Naive B cell (primary cell): ENCODE measurements at regions not wholly inside any gene's neighbourhood (a gene's known extent, or its start where the extent isn't known, plus 50 kb on each side); places are given as distances from the start of the nearest gene placed in this dataset.
"Not testable (repeated sequence)": the region's sequence is repeated elsewhere in the genome, so short reads cannot be mapped to it uniquely, and the experiment has no call there.

Experiments
- ATAC-seq, 2 donors: fragments of 150-1000 bp; cut with Tn5 transposase; 2 replicates each; pipeline ENCODE4 v1.10.0; 2021; ENCODE audit warnings: low read depth in 2 of 2, mild to moderate bottlenecking in 2 of 2, moderate library complexity in 2 of 2
- DNase-seq: peaks from one replicate; pipeline ENCODE4 v3.0.0; 2022
- H3K27ac Mint-ChIP-seq, 6 donors: one replicate each; pipeline ENCODE4 v1.8.0; 2020 to 2022; ENCODE audit warnings: mild to moderate bottlenecking in 6 of 6, mixed read lengths in 6 of 6, moderate library complexity in 5 of 6, inconsistent platforms in 2 of 6
- H3K27me3 Mint-ChIP-seq, 3 donors: one replicate each; pipeline ENCODE4 v1.8.0; 2021 to 2022; ENCODE audit warnings: mixed read lengths in 3 of 3, mild to moderate bottlenecking in 1 of 3
- H3K36me3 Mint-ChIP-seq, 2 donors: one replicate each; pipeline ENCODE4 v1.8.0; 2020 to 2022; ENCODE audit warnings: mixed read lengths in 2 of 2, inconsistent platforms in 1 of 2, mild to moderate bottlenecking in 1 of 2
- H3K4me1 Mint-ChIP-seq, 3 donors: one replicate each; pipeline ENCODE4 v1.8.0; 2020 to 2022; ENCODE audit warnings: mixed read lengths in 3 of 3, inconsistent platforms in 1 of 3, mild to moderate bottlenecking in 1 of 3, moderate library complexity in 1 of 3
- H3K4me3 Mint-ChIP-seq, 8 donors: one replicate each; pipeline ENCODE4 v1.8.0; 2020 to 2022; ENCODE audit warnings: mild to moderate bottlenecking in 8 of 8, mixed read lengths in 8 of 8, moderate library complexity in 8 of 8, inconsistent platforms in 2 of 8
- H3K9me3 Mint-ChIP-seq, 7 donors: one replicate each; pipeline ENCODE4 v1.8.0; 2020 to 2022; ENCODE audit warnings: mixed read lengths in 7 of 7, mild to moderate bottlenecking in 5 of 7, inconsistent platforms in 2 of 7, moderate library complexity in 1 of 7

DNA sequence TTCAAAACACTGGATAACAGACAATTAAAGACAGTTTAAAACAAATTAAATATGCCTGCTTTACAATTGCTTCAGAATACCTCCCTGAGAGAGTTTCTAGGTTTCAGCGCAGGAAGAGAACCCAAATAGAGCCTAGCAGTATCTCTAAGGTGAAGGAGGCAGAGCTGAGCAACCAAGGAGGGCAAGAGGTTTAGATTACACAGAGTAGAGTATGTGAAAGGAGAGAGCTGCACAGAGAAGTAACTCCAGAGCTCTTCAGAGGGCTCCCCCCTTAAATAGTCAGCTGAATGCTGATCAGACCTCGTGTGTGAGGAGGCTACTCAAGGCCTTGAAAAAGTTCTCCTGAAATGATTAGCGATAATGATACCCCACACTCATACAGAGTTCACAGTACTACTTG lies 386.5 kb upstream of the TCF4 start:
- Mint-ChIP-seq H3K27ac (peak overlapping the region in 1 of 6 donors; percentile 58), H3K4me1 (no peaks in the 10 kb centered on the region), H3K36me3 (peaks cover 0 to 5% of the 10 kb centered on the region in 2 donors), H3K27me3 (no peaks in the 10 kb centered on the region), H3K4me3 (no peak overlapping the region), H3K9me3 (peaks cover 0 to 4% (median 0%) of the 10 kb centered on the region in 7 donors)
- DNase-seq (no peak), ATAC-seq (no peak)

DNA sequence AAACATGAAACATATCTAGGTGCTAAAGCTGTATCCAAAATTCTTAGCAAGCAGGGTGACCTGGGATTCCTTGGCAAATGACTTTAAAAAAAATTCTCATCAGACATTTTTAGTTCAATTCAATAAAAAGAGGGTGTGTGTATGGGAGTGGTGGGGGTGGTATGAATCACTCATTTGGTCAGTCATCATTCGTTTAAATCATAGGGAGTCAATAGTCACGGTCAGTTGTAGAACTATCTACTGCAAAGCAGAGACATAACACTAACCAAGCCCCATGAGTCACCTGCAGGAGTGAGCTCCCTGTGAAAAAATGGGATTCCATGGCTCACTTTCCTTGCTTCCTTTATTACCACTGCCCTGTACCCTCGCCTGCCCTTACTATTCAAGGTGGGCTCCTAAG lies 380.6 kb upstream of the TCF4 start:
- Mint-ChIP-seq H3K27me3 (no peaks in the 10 kb centered on the region), H3K9me3 (no peaks in the 10 kb centered on the region), H3K36me3 (no peaks in the 10 kb centered on the region), H3K4me1 (peaks cover 0 to 5% (median 0%) of the 10 kb centered on the region in 3 donors), H3K27ac (no peak overlapping the region), H3K4me3 (no peak overlapping the region)
- ATAC-seq (no peak), DNase-seq (no peak)

DNA sequence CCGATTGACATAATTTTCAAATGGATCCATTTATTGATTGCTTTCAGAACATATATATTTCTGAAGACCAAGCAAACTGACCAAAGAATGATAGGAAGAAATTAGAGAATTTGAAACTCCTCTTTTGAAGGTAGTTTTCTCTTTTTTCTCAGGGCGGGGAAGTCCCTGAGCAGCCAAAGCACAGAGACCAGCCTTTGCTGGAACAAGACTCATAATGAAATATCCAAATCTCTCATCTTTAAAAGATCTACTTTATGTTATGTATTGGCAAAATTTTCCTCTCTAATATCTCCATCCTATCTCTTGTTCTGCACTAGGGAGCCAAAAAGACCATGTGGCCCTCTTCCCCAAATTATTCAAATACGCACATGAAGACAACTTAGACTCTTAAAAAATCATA lies 379.0 kb upstream of the TCF4 start:
- no peak for DNase-seq
- Mint-ChIP-seq H3K27ac (no peak overlapping the region), H3K27me3 (no peaks in the 10 kb centered on the region), H3K36me3 (no peaks in the 10 kb centered on the region), H3K4me3 (no peak overlapping the region), H3K9me3 (no peaks in the 10 kb centered on the region), H3K4me1 (peaks cover 0 to 5% (median 0%) of the 10 kb centered on the region in 3 donors)
- no peak for ATAC-seq

DNA sequence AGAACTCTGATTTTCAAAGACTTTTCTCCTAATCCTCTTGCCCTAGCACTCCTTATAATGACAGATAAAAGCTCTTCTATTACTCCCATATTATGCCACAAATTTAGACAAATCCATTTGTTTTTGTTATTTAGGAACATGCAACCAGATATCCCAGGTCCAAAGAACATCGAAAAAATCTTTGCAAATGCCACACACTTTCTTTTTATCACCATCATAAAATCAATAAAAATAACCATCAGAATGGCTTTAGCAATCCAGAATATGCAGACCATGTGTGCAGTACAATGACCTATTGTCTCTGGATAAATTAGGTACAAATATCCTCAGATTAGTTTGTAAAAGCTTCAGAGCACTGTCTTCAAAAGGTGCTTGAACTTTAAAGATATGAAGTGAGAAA lies 376.2 kb upstream of the TCF4 start:
- H3K9me3 Mint-ChIP-seq, result no peaks in the 10 kb centered on the region
- no peaks in the 10 kb centered on the region for H3K27me3 Mint-ChIP-seq

DNA sequence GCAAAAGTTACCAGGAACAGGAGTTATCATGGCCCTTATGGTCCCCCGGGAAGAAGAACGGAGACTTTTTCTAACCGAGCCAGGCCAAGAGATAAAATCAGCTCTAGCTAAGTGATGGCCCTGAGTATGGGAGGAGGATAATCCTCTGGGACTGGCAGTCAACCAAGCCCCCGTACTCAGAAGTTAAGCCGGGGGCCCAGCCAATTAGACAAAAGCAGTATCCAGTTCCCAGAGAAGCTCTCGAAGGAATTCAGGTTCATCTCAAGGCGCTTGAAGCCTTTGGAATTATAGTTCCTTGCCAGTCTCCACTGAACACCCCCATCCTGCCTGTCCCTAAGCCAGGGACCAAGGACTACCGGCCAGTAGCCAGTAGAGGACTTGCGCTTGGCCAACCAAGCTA lies 365.3 kb upstream of the TCF4 start:
- Mint-ChIP-seq H3K9me3 (no peaks in the 10 kb centered on the region), H3K27me3 (no peaks in the 10 kb centered on the region), H3K27ac (no peak overlapping the region), H3K4me3 (no peak overlapping the region), H3K36me3 (no peaks in the 10 kb centered on the region), H3K4me1 (no peaks in the 10 kb centered on the region)
- ATAC-seq (no peak), DNase-seq (no peak)

More for the DNA sequence above, 376.2 kb upstream of the TCF4 start:
- Mint-ChIP-seq H3K36me3 (no peaks in the 10 kb centered on the region), H3K27ac (peak overlapping the region in 1 of 6 donors; percentile 28), H3K4me1 (peaks cover 0 to 5% (median 0%) of the 10 kb centered on the region in 3 donors), H3K4me3 (no peak overlapping the region)
- ATAC-seq, result no peak
- no peak for DNase-seq

DNA sequence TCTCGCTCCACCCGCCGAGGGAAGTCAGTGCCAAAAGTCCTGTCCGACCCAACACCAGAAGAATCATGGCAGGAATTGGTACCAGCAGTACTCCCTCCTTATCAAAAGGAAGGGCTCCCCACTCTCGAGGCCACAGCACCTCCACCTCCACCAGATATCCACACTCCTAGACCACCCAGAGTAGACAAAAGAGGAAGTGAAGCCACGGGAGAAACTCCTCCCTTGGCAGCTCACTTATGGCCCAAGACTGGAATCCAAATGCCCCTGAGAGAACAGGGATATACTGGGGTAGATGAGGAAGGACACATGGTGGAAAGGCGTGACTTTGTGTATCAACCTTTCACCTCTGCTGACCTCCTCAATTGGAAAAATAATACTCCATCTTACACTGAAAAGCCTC lies 363.7 kb upstream of the TCF4 start:
- not testable (repeated sequence) for H3K9me3 Mint-ChIP-seq, H3K36me3 Mint-ChIP-seq, DNase-seq, H3K27ac Mint-ChIP-seq, ATAC-seq, H3K4me1 Mint-ChIP-seq, H3K27me3 Mint-ChIP-seq, H3K4me3 Mint-ChIP-seq

DNA sequence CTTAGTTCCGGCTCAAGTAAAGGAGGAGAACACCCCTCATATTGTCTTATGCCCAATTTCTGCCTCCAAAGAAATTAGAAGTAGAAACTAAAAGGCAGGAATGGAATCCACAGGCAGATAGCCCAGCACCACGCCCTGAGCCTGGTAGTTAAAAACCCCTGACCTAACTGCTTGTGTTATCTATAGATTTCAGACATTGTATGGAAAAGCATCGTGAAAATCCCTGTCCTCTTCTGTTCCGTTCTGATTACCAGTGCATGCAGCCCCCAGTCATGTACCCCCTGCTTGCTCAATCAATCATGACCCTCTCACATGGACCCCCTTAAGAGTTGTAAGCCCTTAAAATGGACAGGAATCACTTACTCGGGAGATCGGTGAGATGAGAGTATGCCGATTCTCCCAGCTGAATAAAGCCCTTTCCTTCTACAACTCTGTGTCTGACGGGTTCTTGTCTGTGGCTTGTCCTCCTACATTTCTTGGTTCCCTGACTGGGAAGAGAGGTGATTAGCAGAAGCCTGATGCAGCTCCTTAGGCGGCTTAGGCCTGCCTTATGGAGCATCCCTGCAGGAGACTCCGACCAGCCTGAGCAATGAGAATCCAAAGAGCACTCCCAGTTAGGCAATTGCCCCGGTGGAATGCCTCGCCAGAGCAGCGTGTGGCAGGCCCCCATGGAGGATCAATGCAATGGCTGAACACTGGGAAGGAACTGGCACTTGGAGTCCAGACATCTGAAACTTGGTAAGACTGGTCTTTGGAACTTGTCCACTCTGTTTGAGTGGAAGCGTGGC lies 362.6 kb upstream of the TCF4 start:
- ATAC-seq, result no peak
- H3K27me3 Mint-ChIP-seq, result no peaks in the 10 kb centered on the region
- no peak overlapping the region for H3K4me3 Mint-ChIP-seq
- H3K27ac Mint-ChIP-seq, result no peak overlapping the region
- no peaks in the 10 kb centered on the region for H3K36me3 Mint-ChIP-seq
- H3K9me3 Mint-ChIP-seq, result no peaks in the 10 kb centered on the region
- no peak for DNase-seq
- H3K4me1 Mint-ChIP-seq, result no peaks in the 10 kb centered on the region

DNA sequence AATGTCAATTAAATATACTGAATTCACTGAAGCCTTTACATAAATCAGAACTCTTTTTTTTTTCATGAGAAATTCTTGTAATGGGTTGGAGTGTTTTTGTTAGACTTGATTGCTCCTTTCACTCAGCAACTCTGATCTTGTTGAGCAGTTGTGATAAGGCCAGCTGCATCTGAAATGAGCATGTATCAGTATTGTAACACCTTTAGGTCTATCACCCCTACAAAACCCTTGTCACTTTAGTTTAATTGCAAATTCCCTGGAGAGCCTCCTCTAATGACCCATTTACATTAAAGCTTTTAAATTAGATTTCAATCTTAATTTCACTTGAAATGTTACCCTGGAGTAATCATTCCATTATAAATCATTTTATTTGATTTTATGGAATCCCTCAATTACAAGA lies 346.8 kb upstream of the TCF4 start:
- ATAC-seq (no peak), DNase-seq (no peak)
- Mint-ChIP-seq H3K4me1 (no peaks in the 10 kb centered on the region), H3K4me3 (no peak overlapping the region), H3K27me3 (no peaks in the 10 kb centered on the region), H3K36me3 (peaks cover 10% of the 10 kb centered on the region in 2 donors), H3K9me3 (peaks cover 10 to 44% (median 32%) of the 10 kb centered on the region in 7 donors), H3K27ac (no peak overlapping the region)

DNA sequence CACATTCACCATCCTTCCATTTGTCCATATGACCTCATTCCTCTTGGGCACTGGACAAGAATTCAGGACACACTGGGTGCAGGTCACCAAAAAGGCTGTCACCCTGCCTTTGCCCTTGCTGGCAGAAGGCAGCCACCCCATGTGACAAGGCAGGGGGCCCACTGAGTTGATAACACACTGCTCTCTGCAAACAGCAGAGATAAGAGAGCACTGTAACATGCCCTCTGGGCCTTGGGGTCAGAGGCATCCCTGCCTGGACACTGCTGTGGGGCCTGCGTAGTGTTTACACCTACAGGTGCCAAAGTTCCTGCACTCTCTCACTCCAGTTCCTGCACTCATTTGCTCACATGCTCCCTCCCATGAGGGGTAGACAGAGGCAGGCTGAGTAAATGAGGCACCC lies 344.7 kb upstream of the TCF4 start:
- H3K27me3 Mint-ChIP-seq, result no peaks in the 10 kb centered on the region
- no peak overlapping the region for H3K27ac Mint-ChIP-seq
- H3K4me3 Mint-ChIP-seq, result no peak overlapping the region
- DNase-seq (no peak), ATAC-seq (no peak)
- H3K4me1 Mint-ChIP-seq, result no peaks in the 10 kb centered on the region
- peaks cover 10 to 31% (median 22%) of the 10 kb centered on the region in 7 donors for H3K9me3 Mint-ChIP-seq
- H3K36me3 Mint-ChIP-seq, result peaks cover 0 to 9% of the 10 kb centered on the region in 2 donors

DNA sequence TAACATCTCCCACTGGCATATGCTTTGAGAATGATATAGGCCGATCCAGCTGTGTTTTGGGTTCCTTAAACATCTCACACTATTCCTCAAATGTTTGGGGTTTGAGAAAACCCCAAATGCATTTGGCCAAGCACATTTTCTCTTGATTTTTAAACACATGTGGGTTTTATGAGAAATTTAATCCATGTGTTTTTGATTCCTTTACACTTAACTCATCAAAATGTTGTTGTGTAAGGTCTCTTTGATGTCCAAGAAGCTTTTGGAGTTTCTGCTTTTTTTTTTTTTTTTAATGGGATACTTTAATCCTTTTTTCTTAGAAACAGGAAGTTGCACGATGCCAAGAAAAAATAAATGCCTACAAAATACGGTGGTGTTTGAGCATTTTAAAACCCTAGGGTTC lies 339.8 kb upstream of the TCF4 start:
- no peaks in the 10 kb centered on the region for H3K4me1 Mint-ChIP-seq
- ATAC-seq (no peak), DNase-seq (no peak)
- no peaks in the 10 kb centered on the region for H3K27me3 Mint-ChIP-seq
- H3K36me3 Mint-ChIP-seq, result no peaks in the 10 kb centered on the region
- H3K4me3 Mint-ChIP-seq, result no peak overlapping the region
- no peak overlapping the region for H3K27ac Mint-ChIP-seq
- H3K9me3 Mint-ChIP-seq, result peaks cover 0 to 4% (median 0%) of the 10 kb centered on the region in 7 donors

DNA sequence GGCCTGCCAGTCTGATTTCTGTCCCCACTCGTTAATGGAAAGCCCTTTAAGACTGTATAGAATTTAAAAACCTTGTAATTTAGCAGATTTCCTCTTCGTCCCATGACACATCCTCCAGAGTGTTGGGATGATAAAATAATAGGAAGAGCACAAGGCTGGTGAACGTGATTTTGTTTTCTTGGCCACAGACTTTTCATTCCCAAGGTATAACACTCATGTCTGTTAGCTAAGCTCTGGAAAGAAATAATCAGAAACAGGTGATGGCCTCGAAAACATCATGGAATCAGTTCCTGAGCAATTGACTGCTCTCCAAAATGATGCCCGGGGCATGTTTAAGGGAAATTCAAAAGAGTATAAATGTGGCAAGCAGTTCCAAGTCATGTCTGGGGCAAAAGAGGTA lies 337.8 kb upstream of the TCF4 start:
- DNase-seq (no peak), ATAC-seq (no peak)
- Mint-ChIP-seq H3K27ac (no peak overlapping the region), H3K36me3 (no peaks in the 10 kb centered on the region), H3K9me3 (no peaks in the 10 kb centered on the region), H3K27me3 (no peaks in the 10 kb centered on the region), H3K4me3 (no peak overlapping the region), H3K4me1 (no peaks in the 10 kb centered on the region)

DNA sequence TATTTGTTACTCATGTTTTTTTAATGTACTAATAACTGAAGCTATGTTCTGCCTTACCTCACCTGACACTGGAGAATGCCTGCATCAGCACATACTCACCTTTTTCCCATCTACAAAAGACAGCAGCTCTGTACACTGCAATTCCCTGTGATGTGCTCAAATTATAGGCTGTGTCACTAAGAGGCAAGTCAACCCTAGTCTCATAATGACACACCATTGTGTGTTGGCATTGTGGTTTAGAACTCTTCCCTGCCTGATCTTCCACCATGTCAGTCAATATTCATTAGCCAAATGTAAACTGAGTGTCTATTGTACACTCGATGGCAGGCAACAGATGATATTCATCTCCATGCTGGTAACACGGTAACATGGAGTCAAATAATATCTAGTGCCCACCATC lies 332.1 kb upstream of the TCF4 start:
- Mint-ChIP-seq H3K9me3 (peaks cover 5 to 9% (median 6%) of the 10 kb centered on the region in 7 donors), H3K27me3 (peaks cover 0 to 2% (median 0%) of the 10 kb centered on the region in 3 donors), H3K4me1 (no peaks in the 10 kb centered on the region), H3K27ac (no peak overlapping the region), H3K4me3 (no peak overlapping the region), H3K36me3 (peaks cover 0 to 11% of the 10 kb centered on the region in 2 donors)
- no peak for DNase-seq
- no peak for ATAC-seq

DNA sequence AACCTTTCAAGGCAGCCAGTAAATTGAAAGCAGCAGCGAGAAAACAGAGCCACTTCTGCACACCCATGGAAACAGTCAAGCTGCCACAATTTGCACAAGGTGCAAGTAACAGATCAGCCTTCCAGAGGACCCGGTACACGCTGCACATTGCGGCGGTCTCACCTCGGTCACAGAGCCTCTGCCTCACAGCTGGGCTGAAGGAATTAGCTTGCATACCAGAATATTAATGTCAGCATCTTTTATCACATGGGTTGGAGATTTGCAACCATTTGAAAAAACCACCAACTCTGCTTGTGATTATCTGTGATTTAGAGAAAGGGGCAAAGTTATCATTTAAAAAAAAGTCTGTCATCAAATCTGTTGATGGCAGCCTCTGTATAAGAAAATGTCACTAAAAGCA lies 330.5 kb upstream of the TCF4 start:
- H3K36me3 Mint-ChIP-seq, result peaks cover 0 to 11% of the 10 kb centered on the region in 2 donors
- no peak for DNase-seq
- peaks cover 5 to 9% (median 6%) of the 10 kb centered on the region in 7 donors for H3K9me3 Mint-ChIP-seq
- ATAC-seq, result no peak
- no peaks in the 10 kb centered on the region for H3K4me1 Mint-ChIP-seq
- H3K4me3 Mint-ChIP-seq, result no peak overlapping the region
- H3K27ac Mint-ChIP-seq, result no peak overlapping the region
- H3K27me3 Mint-ChIP-seq, result peaks cover 0 to 6% (median 0%) of the 10 kb centered on the region in 3 donors

DNA sequence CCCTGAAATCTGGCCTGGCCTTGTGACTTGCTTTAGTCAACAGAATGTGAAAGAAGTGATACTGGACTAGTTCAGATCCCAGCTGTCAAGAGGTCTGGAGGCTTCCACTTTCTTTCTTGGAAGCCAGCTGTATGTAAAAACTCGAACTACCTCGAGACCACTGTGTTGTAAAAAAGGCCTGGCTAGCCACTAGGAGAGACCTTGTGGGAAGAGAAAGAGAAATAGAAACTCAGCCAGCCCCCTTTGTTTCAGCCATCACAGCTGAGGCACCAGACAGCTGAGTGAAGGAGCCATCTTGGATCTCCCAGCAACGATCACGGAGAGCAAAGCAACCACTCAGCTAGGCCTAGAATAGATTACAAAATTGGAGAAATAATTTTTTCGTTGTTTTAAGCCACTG lies 324.9 kb upstream of the TCF4 start:
- Mint-ChIP-seq H3K4me1 (peaks cover 4 to 14% (median 5%) of the 10 kb centered on the region in 3 donors), H3K9me3 (peaks cover 5 to 9% (median 6%) of the 10 kb centered on the region in 7 donors), H3K36me3 (peaks cover 0 to 11% of the 10 kb centered on the region in 2 donors), H3K4me3 (no peak overlapping the region), H3K27me3 (peaks cover 0 to 6% (median 0%) of the 10 kb centered on the region in 3 donors), H3K27ac (no peak overlapping the region)
- ATAC-seq, result no peak
- DNase-seq, result no peak
